ENCODE measurements at regions not wholly inside any gene's neighbourhood (a gene's known extent, or its start where the extent isn't known, plus 50 kb on each side); places are given as distances from the start of the nearest gene placed in this dataset.

- TF ChIP-seq, protein P1, sequence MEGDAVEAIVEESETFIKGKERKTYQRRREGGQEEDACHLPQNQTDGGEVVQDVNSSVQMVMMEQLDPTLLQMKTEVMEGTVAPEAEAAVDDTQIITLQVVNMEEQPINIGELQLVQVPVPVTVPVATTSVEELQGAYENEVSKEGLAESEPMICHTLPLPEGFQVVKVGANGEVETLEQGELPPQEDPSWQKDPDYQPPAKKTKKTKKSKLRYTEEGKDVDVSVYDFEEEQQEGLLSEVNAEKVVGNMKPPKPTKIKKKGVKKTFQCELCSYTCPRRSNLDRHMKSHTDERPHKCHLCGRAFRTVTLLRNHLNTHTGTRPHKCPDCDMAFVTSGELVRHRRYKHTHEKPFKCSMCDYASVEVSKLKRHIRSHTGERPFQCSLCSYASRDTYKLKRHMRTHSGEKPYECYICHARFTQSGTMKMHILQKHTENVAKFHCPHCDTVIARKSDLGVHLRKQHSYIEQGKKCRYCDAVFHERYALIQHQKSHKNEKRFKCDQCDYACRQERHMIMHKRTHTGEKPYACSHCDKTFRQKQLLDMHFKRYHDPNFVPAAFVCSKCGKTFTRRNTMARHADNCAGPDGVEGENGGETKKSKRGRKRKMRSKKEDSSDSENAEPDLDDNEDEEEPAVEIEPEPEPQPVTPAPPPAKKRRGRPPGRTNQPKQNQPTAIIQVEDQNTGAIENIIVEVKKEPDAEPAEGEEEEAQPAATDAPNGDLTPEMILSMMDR (IDR thresholded peaks at IDR 0.05; ENCODE audit: control insufficient read depth, insufficient read depth, low read depth, low read length, missing control alignments), result no peak
- no peak overlapping the region for H3K4me3 ChIP-seq (ENCODE audit: control insufficient read depth, low read depth, low read length)
- DNase-seq (ENCODE audit: low read depth), result no peak
Observed at GRCh38 chr4:143089847-143090246, 94.9 kb upstream of the USP38 start.

GRCh38 chr4:143091862-143092261 lies 92.9 kb upstream of the USP38 start:
- TF ChIP-seq, protein P1 (IDR thresholded peaks at IDR 0.05; ENCODE audit: control insufficient read depth, insufficient read depth, low read depth, low read length, missing control alignments), result no peak
- H3K4me3 ChIP-seq (ENCODE audit: control insufficient read depth, low read depth, low read length), result no peak overlapping the region
- no peak for DNase-seq (ENCODE audit: low read depth)

DNA sequence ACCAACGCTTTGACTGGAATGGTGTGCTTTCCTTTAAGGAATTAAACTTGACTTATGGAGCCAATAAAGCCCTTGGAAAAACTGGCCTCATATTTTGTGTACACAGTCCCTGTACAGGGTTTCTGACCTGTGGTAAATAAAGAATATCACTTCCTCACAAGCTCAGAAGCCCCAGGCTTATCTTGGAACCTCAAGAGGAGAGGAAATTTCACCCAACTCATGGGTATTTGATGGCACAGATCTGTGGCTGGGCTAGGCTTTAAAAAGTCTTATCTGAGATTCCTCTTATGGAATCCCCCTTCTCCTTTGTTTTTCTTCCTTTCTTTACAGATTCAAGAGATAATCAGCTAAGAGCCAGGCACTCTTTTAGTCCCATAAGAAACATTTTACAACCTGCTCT lies 89.3 kb upstream of the USP38 start:
- H3K4me3 ChIP-seq (ENCODE audit: control insufficient read depth, low read depth, low read length), result no peak overlapping the region
- TF ChIP-seq, protein P1 (IDR thresholded peaks at IDR 0.05; ENCODE audit: control insufficient read depth, insufficient read depth, low read depth, low read length, missing control alignments), result no peak
- DNase-seq (ENCODE audit: low read depth), result no peak

GRCh38 chr4:143097751-143098150 lies 87.0 kb upstream of the USP38 start:
- DNase-seq (ENCODE audit: low read depth), result no peak
- no peak overlapping the region for H3K4me3 ChIP-seq (ENCODE audit: control insufficient read depth, low read depth, low read length)
- TF ChIP-seq, protein P1 (IDR thresholded peaks at IDR 0.05; ENCODE audit: control insufficient read depth, insufficient read depth, low read depth, low read length, missing control alignments), result no peak

- TF ChIP-seq, protein P1 (IDR thresholded peaks at IDR 0.05; ENCODE audit: control insufficient read depth, insufficient read depth, low read depth, low read length, missing control alignments), result no peak
- H3K4me3 ChIP-seq (ENCODE audit: control insufficient read depth, low read depth, low read length), result no peak overlapping the region
- no peak for DNase-seq (ENCODE audit: low read depth)
Observed at GRCh38 chr4:143099693-143100092, 85.0 kb upstream of the USP38 start.

- TF ChIP-seq, protein P1 (IDR thresholded peaks at IDR 0.05; ENCODE audit: control insufficient read depth, insufficient read depth, low read depth, low read length, missing control alignments), result no peak
- DNase-seq (ENCODE audit: low read depth), result no peak
- no peak overlapping the region for H3K4me3 ChIP-seq (ENCODE audit: control insufficient read depth, low read depth, low read length)
Observed at GRCh38 chr4:143109376-143109775, 75.3 kb upstream of the USP38 start.

DNA sequence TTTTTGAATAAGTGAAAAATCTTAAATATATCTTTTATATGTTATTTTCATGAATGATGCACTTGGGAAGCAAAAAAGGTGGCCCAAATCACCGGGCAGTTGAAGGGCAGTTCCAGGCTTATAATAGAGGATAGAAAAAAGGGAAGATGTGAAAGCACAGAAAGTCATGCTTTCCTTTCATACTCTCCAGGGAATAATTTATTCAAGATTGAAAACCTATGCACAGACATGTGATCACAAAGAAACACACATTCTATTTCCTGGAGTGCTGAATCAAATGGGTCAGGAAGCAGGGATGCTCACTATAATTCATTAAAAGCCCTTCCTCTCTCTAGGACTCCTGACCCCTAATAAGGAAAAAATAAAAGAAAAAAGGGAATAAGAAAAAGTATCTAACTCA lies 66.1 kb upstream of the USP38 start:
- no peak overlapping the region for H3K4me3 ChIP-seq (ENCODE audit: control insufficient read depth, low read depth, low read length)
- no peak for DNase-seq (ENCODE audit: low read depth)
- TF ChIP-seq, protein P1 (IDR thresholded peaks at IDR 0.05; ENCODE audit: control insufficient read depth, insufficient read depth, low read depth, low read length, missing control alignments), result no peak
